GM13977 (cell line): ENCODE measurements at regions not wholly inside any gene's neighbourhood (a gene's known extent, or its start where the extent isn't known, plus 50 kb on each side); places are given as distances from the start of the nearest gene placed in this dataset.

Experiments used
- DNase-seq: peaks from one replicate; pipeline ENCODE4 v3.0.0; 2012; ENCODE audit warnings: low spot score
- CTCF ChIP-seq: IDR thresholded peaks from 2 replicates; pipeline ENCODE4 v1.5.1; 2012; ENCODE audit warnings: mild to moderate bottlenecking, control low read depth; ENCODE audit not compliant: insufficient read depth; ENCODE audit errors: extremely low read depth, missing control alignments
- in situ Hi-C: fragments of 300-500 bp; cut with MboI; formaldehyde crosslinking; loops from one replicate; pipeline ENCODE4 v1.12.0; 2022; ENCODE audit warnings: low sequenced_read_pairs, low pct_unique_long_range_greater_than_20kb, mixed read lengths, inconsistent platforms; ENCODE audit not compliant: unreplicated experiment

DNA sequence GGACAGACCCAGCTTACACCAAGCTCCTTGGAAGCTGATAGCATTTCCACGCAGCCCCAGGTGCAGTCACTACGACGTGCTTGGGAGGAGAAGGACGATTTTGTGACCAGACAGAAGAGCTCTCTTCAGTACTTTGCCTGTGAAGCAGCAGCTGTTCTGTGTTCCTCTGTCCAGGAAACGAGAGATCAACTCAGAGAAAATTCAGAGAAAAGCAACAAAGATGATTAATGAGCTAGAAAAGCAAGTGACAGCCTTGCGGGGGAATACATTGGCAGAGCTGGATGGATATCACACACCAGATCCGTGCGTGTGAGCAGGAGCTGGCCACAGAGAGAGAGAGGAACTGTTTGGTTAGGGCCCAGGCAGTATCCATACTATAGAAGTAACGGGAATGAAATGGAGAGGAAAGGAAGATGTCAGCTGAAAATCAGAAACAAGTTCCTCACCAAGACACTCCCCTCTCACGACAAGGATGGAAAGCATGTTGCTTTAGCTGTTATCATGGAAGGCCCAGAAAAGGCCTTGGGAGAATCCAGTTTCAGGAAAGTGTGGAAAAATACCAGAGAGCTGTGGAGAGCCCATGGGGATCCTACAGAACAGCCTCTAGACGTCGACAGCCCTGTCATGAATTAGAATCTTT, 106.2 kb downstream of the TOMM20 start:
- TF ChIP-seq CTCF: no peak
- DNase-seq: no peak
- in situ Hi-C loops: no loop called here

GRCh38 chr1:235021815-235022214, 106.8 kb downstream of the TOMM20 start:
- in situ Hi-C loops: no loop called here
- TF ChIP-seq CTCF: no peak
- DNase-seq: no peak

- no peak for DNase-seq
- in situ Hi-C loops: no loop called here
- no peak for TF ChIP-seq CTCF
Observed at GRCh38 chr1:235021321-235021720, 107.3 kb downstream of the TOMM20 start.

- in situ Hi-C loops: no loop called here
- no peak for DNase-seq
- no peak for TF ChIP-seq CTCF
Observed at GRCh38 chr1:235019961-235020360, 108.7 kb downstream of the TOMM20 start.

DNA sequence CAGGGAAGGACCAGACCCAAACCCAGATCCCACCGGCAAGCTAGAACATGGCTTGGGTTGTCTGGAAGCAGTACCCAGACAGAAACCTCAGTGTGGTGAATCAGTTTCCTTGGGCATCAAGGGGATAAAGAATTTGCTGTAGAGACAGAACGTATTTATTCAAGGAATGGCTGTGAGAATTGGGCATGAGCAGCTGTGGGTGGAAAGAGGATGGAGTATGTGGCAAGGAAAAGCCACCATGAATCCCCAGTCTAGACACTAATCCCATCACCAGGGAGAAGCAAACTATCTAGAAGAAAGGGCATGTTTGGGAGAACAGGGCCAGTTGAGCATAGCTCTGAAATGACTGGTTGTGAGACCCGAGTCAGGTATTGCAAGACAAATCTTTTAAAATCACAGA, 109.2 kb downstream of the TOMM20 start:
- TF ChIP-seq CTCF: no peak
- in situ Hi-C loops: no loop called here
- DNase-seq: no peak

DNA sequence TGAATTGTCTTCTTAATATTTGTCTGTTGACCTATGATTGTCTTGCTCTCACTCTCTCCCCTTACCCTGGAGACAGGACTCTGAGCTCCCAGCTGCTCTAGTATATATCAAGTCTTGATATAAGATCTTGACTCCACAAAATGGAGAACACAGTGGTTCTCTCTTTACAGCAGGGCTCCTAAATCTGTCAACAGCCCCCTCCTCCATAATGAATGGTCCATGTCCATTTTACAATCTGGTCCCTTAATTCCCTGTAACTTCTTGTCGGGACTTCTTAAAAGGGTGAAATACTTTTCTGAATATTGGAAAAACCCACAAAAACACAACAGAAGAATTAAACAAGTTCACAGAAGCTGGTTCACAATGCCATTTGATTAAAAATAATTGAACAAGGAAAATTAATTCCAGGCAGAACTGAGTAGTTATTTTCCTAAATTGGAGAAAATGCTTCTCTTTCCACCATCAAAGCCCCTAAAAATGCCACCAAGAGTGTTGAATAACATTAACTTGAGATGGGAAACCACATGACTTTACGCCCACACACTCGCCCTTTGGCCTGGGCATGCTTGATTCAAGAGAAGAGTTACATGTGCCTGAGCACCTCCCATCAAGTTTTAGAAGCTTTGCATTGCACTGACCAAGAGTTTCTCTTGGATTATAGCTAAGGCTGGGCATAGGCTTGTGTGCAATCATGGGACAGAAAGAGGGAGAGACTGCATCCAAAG, 109.8 kb downstream of the TOMM20 start:
- DNase-seq: no peak
- TF ChIP-seq CTCF: no peak
- in situ Hi-C loops: no loop called here
